ENCODE measurements at regions not wholly inside any gene's neighbourhood (a gene's known extent, or its start where the extent isn't known, plus 50 kb on each side); places are given as distances from the start of the nearest gene placed in this dataset.

- Mint-ChIP-seq H3K9me3 (ENCODE audit: low read depth, unreplicated experiment) (no peaks in the 10 kb centered on the region), H3K27me3 (ENCODE audit: unreplicated experiment) (peaks cover 26% of the 10 kb centered on the region), H3K4me3 (ENCODE audit: low read depth, unreplicated experiment) (no peak overlapping the region), H3K36me3 (ENCODE audit: insufficient read depth, unreplicated experiment) (no peaks in the 10 kb centered on the region), H3K27ac (ENCODE audit: unreplicated experiment) (no peak overlapping the region), H3K4me1 (ENCODE audit: low read depth, unreplicated experiment) (no peaks in the 10 kb centered on the region)
- TF ChIP-seq, protein P1, sequence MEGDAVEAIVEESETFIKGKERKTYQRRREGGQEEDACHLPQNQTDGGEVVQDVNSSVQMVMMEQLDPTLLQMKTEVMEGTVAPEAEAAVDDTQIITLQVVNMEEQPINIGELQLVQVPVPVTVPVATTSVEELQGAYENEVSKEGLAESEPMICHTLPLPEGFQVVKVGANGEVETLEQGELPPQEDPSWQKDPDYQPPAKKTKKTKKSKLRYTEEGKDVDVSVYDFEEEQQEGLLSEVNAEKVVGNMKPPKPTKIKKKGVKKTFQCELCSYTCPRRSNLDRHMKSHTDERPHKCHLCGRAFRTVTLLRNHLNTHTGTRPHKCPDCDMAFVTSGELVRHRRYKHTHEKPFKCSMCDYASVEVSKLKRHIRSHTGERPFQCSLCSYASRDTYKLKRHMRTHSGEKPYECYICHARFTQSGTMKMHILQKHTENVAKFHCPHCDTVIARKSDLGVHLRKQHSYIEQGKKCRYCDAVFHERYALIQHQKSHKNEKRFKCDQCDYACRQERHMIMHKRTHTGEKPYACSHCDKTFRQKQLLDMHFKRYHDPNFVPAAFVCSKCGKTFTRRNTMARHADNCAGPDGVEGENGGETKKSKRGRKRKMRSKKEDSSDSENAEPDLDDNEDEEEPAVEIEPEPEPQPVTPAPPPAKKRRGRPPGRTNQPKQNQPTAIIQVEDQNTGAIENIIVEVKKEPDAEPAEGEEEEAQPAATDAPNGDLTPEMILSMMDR (IDR thresholded peaks at IDR 0.05; ENCODE audit: unreplicated experiment) = no peak
- no TSS peak for BruUV-seq (replicated peaks)
- CTCF ChIA-PET = no interaction called here
- no peak for DNase-seq
- intact Hi-C loops (cut with micrococcal nuclease; ENCODE audit: unreplicated experiment) = no loop called here
Measured at GRCh38 chr11:122459064-122459463, 196.5 kb upstream of the UBASH3B start.

DNA sequence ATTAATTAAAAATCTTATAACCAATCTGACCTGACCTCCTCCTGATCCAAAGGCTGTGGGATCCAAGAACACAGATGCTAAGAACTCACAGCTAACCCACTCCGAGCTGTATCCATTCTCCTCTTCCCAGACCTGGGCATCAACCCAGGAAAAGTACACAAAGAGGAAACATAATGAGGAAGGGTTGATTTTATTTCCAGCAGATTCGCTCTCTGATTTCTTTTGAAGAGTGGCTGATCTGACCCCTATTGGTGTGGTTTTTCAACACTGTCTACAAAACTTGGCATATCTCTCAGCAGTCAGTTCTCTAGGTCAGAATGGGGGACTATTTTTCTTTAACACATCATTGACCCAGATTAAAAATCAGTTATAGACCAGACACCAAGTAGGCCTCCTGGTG lies 201.9 kb upstream of the UBASH3B start:
- H3K9me3 Mint-ChIP-seq (ENCODE audit: low read depth, unreplicated experiment) = no peaks in the 10 kb centered on the region
- intact Hi-C loops (cut with micrococcal nuclease; ENCODE audit: unreplicated experiment) = no loop called here
- BruUV-seq (replicated peaks) = no TSS peak
- no peak overlapping the region for H3K27ac Mint-ChIP-seq (ENCODE audit: unreplicated experiment)
- TF ChIP-seq, protein P1 (IDR thresholded peaks at IDR 0.05; ENCODE audit: unreplicated experiment) = no peak
- H3K4me1 Mint-ChIP-seq (ENCODE audit: low read depth, unreplicated experiment) = no peaks in the 10 kb centered on the region
- H3K27me3 Mint-ChIP-seq (ENCODE audit: unreplicated experiment) = peaks cover 37% of the 10 kb centered on the region
- H3K4me3 Mint-ChIP-seq (ENCODE audit: low read depth, unreplicated experiment) = no peak overlapping the region
- no peaks in the 10 kb centered on the region for H3K36me3 Mint-ChIP-seq (ENCODE audit: insufficient read depth, unreplicated experiment)
- CTCF ChIA-PET = no interaction called here
- DNase-seq = no peak

- TF ChIP-seq, protein P1 (IDR thresholded peaks at IDR 0.05; ENCODE audit: unreplicated experiment) = no peak
- intact Hi-C loops (cut with micrococcal nuclease; ENCODE audit: unreplicated experiment) = no loop called here
- Mint-ChIP-seq H3K4me1 (ENCODE audit: low read depth, unreplicated experiment) (no peaks in the 10 kb centered on the region), H3K27me3 (ENCODE audit: unreplicated experiment) (peaks cover 36% of the 10 kb centered on the region), H3K9me3 (ENCODE audit: low read depth, unreplicated experiment) (no peaks in the 10 kb centered on the region), H3K27ac (ENCODE audit: unreplicated experiment) (no peak overlapping the region), H3K36me3 (ENCODE audit: insufficient read depth, unreplicated experiment) (no peaks in the 10 kb centered on the region), H3K4me3 (ENCODE audit: low read depth, unreplicated experiment) (no peak overlapping the region)
- DNase-seq = no peak
- no TSS peak for BruUV-seq (replicated peaks)
- CTCF ChIA-PET = no interaction called here
Measured at GRCh38 chr11:122451911-122452310, 203.6 kb upstream of the UBASH3B start.

DNA sequence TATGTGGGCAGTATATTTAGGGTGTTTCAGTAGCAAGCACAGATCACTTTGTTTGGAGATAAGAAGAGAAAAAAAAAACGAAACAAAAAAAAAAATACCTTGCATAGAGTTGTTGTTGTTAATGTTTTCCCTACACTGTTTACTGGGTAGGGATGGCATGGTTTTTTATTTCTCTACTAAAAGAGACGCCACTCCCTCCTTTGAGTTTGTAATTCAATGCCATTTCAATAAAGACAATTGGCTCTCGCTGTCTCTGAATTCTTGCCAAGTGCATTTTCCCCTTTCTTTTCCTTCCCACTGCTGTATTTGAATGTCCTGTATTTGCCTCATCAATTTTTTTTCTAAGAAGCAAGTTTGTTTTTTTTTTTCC lies 213.9 kb upstream of the UBASH3B start:
- intact Hi-C loops (cut with micrococcal nuclease; ENCODE audit: unreplicated experiment) = no loop called here
- Mint-ChIP-seq H3K27me3 (ENCODE audit: unreplicated experiment) (no peaks in the 10 kb centered on the region), H3K9me3 (ENCODE audit: low read depth, unreplicated experiment) (no peaks in the 10 kb centered on the region), H3K36me3 (ENCODE audit: insufficient read depth, unreplicated experiment) (no peaks in the 10 kb centered on the region), H3K4me3 (ENCODE audit: low read depth, unreplicated experiment) (no peak overlapping the region), H3K27ac (ENCODE audit: unreplicated experiment) (no peak overlapping the region), H3K4me1 (ENCODE audit: low read depth, unreplicated experiment) (no peaks in the 10 kb centered on the region)
- BruUV-seq (replicated peaks) = no TSS peak
- TF ChIP-seq, protein P1 (IDR thresholded peaks at IDR 0.05; ENCODE audit: unreplicated experiment) = no peak
- CTCF ChIA-PET = no interaction called here
- DNase-seq = no peak

All from Calu3 (cell line).